GM20431 (cell line): ENCODE measurements at regions not wholly inside any gene's neighbourhood (a gene's known extent, or its start where the extent isn't known, plus 50 kb on each side); places are given as distances from the start of the nearest gene placed in this dataset.
"Not testable (repeated sequence)": the region's sequence is repeated elsewhere in the genome, so short reads cannot be mapped to it uniquely, and the experiment has no call there.

ENCODE experiments used
- in situ Hi-C: fragments of 300-500 bp; cut with MseI, MboI; formaldehyde crosslinking; loops from one replicate; pipeline ENCODE4 v1.15.0; 2020; ENCODE audit warnings: low sequenced_read_pairs; ENCODE audit not compliant: unreplicated experiment

DNA sequence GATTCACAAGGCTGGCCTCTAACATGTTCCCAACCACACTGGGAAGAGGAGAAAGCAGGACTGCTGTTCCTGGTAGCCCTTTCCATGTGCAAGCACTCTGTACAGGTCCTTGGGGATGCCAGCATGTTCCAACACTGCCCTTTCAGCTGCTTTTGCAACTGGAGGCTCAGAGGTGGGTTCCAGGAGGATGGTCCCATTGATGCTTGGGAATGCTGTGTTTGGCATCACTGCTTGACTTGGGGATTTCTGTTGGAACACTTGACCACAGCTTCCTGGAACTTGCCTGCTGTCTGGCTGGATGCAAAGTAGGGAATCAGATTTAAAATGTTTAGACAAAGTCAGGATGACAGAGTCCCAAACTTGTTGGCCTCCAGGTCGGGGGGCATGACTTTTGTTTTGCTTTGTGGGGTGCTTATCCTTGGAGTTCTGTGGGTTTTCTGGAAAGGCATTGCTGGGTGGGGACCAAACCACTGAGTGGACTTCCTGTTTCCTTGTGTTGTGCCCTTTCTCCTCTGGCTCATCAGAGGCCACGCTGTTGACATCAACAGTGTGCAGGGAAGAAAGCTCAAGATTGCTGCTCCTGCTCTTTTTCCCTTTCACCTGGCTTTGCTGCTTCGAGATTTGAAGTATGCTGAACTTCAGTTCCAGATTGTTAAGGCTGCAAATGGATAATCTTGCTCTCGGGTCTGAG lies 148.5 kb upstream of the RPS23 start:
- in situ Hi-C loops = no loop called here

DNA sequence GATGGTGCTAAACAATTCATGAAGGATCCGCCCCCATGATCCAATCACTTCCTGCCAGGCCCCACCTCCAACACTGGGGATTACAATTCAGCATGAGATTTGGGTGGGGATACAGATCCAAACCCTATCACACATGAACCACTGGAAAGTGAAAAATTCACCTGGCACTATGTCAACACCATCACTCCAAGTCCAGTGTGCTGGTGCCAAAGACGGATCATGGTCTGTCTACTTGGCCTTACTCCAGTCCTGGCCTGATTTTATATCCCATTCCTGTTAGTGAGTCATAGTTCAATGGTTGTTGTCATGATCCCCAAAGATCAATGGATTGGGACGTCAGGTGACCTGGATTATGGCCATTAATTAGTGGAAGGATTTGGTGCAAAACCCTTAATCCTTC lies 147.4 kb upstream of the RPS23 start:
- in situ Hi-C loops = no loop called here

DNA sequence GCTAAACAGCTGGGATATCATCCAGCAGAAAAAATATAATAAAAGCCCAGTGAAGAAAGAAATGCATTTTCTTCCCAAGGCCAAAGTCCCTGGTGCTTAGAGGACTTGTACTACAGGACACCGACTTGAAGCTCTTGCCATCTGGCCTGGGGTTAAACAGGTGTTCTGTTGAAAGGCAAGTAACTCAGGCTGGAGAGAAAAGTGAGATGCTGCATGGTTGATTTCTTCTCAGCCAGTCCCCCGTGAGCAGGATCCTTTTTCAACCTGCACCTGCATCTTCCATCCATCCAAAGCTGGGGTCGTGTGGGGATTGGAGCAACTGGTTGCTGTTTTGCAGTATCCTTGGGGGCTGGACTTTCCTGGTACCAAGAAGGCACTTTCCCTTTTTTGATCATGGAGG lies 146.1 kb upstream of the RPS23 start:
- in situ Hi-C loops = no loop called here

DNA sequence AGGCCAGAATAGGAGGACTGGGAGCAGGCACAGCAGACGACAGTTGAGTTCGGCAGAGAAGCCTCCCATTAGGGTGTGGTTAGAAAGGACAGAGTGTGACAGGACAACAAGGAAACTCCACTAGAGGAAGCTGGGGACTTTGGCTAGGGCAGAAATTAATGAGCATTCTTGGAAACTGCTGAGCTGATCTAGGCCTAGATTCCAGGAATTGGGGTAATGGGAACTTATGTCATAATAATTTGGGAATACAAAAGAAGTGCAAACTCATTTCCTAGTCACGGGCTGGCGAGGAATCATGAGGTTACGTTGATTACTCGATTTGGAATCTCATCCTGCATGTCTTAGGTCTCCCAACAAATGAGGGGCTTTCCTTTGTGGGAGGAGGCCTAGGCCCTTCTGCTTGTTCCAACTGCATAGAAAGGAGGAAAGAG lies 144.6 kb upstream of the RPS23 start:
- in situ Hi-C loops = no loop called here

DNA sequence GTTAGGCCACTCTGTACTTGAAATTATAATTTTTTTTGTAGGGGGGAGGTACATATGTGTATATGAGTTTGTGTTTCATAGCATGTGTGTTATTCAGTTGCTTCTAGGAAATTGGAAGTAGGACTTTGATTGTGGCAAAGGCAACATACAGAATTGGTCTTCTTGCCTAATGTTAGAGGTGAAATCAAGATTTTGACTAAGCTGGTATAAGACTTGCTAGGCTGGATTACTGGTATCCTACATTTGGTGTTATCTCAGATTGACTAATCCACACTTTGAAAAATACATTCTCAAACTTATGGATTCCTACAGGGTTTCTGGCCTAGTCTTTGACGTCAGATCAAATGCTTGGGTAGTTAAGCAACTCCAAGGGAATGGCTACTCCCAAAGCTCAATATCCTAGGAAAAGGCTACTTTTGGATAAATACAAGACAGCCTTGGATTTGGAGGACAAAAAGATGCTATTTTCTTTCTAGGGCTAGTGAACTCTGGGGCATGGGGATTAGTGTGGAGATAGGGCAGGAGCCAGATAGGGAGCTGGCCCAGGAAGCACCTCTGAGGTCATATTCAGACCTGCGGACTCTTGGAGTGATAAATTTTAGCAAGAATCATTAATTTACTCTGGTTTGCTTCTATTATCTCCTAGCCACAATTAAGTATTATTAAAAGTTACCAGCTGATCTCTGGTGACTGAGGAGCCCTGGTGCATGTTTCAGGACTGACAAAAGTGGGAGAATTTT lies 144.0 kb upstream of the RPS23 start:
- in situ Hi-C loops = no loop called here

DNA sequence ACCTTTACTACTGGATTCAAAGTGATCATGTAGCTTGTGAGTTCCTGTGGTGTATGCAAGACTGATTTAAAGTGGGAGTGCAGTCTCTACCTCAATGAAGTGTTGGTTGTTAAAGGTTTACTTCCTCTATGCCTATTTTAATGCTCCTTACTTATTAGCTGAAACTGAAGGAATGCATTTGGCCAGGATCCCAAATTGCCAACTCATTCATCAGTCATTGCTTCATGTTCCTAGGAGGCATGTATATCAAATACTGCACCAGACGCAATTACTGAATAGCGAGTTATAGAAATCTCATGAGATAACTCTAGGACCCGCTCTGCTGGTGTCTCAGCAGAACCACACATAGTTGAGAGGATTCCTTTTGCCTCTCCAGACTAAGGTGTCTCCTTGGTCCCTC lies 143.0 kb upstream of the RPS23 start:
- in situ Hi-C loops = no loop called here

DNA sequence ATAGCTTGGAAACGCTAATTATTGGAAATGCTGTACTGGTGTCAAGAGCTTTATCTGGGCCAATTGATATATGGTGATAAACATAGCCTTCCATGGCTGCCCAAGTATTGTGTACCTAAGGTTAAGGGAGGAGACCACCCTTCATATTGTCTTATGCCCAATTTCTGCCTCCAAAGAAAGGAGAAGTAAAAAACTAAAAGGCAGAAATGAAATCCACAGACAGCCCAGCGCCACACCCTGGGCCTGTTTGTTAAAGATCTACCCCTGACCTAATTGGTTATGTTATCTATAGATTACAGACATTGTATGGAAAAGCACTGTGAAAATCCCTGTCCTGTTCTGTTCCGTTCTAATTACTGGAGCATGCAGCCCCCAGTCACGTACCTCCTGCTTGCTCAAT lies 142.4 kb upstream of the RPS23 start:
- in situ Hi-C loops = not testable (repeated sequence)

DNA sequence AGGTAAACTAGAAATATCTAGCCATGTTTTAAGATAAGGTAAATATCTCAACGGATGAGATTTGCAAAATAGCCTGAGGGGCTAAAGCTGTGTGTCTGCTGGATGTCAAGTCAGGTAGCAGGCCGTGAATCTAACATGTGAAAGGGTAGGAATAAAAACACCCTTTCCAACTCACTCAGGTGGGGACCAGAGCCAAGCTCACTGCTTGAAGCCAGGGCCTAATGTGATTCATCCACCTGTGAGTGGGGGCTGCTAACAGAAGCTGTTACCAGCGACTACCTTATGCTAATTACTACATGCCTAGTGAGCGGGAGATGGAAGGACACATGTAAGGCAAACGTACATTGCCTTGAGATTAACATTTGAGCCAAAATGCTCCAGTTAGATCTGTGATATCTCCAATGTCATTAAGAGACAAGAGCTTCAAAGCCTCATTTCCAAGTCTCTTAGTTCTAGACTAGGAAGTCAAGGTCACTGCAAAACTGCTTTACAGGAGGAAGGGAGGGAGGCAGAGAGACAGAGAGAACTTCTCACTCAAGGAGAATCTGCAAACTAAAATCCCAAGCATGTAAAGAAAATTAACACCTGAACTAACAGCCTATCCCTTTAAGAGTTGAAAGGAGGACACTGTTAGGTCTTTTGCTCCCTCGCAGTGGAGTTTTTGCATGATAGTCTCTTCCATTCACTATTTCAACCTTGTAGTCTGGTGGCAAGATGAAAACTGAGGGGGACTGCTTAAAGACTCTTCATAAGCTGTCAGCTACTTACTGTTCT lies 141.6 kb upstream of the RPS23 start:
- in situ Hi-C loops = no loop called here

DNA sequence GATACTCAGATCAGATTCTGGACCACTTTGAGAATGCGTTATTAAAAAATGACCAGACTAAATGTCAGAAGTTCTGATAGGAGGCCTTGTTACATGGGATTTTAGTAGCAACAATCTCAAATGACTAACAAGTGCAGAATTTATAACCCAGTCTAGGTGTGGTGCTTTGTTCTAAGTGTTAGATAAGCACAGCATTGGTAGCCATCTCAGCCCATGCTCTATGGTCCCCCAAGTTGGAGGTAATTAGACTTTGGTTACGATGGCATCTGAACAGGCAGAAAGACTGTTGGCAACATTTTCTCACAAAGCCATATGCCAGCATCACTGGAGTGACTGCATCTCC lies 140.4 kb upstream of the RPS23 start:
- in situ Hi-C loops = no loop called here

DNA sequence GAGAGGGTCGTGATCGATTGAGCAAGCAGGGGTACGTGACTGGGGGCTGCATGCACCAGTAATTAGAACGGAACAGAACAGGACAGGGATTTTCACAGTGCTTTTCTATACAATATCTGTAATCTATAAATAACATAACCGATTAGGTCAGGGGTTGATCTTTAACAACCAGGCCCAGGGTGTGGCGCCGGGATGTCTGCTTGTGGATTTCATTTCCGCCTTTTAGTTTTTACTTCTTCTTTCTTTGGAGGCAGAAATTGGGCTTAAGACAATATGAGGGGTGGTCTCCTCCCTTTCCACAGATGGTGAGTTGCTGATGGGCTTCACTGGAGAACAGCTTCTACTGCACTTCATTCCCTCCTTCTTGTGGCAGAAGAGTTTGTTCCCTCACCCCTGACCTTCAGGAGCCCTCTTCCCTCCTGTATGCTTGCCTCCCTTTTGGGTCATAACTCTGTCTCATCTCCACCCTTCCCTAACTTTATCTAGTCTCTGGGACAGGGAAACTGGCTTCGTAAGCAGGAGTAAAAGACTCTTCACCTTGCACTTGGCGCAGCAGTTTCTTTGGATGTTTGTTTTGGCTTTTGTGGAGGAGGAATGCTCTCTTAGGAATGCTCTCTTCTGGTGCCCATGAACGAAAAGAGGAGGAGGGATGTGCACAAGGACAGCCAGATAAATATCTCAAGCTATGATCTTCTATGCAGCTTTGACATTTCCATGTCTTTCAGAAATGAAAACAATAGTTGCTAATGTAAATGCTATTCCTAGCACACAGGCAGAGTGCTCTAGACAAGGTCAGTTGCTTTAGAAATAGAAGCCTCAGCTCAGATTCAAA lies 139.8 kb upstream of the RPS23 start:
- in situ Hi-C loops = no loop called here

DNA sequence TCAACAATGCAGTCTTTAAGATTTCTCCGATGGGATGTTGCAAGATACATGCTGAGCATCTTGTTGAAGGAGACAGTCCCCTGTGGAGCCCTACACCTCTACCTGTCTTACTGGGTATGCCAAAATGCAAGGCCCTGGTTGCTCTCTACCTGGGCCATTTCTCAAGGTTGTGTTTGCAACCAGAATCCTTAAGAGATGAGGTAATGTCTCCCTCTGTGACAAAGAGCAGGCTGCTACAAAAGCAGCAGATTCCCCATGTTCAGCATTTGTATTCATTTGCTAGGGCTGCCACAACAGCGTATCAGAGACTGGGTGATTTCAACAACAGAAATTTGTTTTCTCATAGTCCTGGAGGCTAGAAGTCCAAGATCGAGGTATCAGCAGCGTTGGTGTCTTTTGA lies 138.4 kb upstream of the RPS23 start:
- in situ Hi-C loops = no loop called here

DNA sequence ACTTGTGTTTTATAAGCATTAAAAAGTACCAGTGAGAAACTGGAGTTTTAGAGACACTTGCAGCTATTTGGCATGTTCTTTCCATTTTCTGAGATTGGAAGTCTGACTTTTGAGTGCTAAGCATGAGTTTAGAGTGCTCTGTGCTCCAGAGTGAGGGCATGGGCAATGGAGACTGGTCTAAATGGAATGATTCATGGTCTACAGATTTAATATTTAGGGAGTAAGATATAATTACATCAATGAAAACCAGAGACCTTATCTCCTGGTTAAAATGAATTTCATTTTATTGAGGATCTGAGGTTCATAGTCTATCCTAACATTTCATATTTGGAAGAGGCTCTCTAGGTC lies 135.9 kb upstream of the RPS23 start:
- in situ Hi-C loops = no loop called here

DNA sequence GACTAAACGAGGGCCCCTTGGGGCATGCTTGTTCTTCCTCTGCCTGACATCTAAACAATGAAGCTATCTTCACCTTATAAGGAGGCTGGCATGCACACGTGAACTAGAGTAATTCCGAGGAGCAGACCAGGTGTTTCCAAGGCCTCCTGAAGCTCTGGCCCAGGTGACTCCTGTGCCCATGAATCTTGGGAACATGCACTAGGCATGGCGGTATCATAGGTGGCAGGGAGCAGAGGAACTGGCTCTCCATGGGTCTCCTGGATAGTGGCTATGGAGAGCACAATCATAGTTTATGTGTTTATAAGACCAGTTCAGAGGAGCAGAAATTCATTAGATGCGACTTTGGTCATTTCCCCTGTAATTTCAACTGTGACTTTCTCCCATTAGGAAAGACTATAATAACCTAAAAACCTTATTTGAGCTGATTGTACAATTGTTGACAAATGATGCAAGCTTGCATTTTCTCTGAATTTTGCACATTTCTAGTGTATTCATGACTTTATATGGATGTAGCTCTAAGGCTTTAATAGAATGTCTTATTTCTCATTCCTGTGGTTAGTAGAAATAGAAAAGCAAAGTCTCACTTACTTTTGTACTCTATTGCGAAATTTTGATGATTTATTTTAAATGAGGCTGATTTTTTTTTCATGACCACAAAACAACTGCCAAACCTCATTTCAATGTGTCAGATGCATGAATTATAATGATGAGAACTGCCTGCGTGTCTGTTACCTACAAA lies 135.3 kb upstream of the RPS23 start:
- in situ Hi-C loops = no loop called here

DNA sequence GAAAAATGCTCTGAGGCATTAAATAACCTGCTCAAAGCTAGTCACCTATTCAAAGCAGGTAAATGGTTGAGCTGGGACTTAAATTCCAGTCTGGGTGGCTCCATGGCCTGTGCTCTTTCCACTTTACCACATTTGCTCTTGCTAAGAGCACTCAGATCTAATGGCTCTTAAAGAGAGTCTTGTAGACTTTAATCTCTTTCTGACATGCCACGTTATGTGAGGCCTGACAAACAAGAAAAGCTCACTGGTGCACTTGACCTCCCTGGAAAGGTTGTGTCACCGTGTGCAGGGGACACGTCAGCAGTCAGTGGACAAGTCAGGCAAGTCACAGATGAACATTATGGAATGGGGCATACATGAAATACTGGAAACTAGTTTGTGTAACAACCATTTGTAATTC lies 129.9 kb upstream of the RPS23 start:
- in situ Hi-C loops = no loop called here

DNA sequence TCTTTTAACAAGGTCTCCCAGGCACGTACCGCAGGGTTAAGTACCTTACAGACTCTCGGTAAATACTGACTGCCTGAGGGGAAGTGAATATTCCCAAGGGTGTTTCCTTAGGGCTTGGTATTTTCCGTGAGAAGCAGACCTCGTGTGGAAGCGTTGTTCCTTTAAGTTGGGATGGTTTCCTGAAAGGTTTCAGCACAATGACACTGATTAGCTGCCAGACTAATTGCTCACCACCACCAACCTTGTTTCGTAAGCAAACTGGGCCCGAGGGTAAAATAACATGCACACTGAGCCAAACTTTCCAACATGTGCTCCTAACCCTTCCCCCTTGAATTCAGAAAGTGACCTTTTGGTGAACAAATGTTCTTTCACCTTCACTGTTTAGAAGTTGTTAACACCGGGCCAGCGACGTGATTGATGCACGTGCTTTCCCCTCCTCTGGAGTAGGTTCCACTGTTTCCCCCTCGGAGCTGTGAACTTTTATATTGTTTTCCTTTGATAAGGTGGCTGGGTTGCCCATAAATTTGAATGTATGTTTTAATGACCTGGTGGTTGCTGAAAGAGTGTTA lies 128.1 kb upstream of the RPS23 start:
- in situ Hi-C loops = no loop called here

DNA sequence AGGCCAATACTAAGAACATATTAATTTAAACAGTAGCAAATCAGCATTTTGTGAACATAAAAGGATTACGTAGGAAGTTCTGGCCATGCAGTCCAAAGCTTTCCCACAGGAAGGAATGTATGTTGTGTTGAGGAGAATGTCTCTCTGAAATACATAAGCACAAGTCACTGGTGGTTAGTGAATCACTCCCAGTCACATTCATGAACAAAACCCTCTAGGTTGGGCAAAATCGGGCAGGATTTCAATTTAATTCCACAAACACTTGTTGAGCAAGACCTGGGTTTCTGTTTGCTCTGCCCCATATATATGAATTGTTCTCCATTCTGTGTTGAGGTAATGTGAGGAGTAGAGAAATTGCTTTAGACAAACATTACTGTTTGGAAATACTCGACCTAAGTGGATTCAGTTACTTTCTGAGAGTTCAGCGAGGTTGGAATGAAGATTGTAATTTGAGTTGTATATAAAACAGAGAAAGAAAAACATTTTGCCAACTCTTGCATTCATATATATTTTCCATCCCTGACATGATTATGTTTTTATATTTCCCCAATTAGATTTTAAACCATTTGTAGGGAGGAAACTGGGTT lies 127.6 kb upstream of the RPS23 start:
- in situ Hi-C loops = no loop called here

DNA sequence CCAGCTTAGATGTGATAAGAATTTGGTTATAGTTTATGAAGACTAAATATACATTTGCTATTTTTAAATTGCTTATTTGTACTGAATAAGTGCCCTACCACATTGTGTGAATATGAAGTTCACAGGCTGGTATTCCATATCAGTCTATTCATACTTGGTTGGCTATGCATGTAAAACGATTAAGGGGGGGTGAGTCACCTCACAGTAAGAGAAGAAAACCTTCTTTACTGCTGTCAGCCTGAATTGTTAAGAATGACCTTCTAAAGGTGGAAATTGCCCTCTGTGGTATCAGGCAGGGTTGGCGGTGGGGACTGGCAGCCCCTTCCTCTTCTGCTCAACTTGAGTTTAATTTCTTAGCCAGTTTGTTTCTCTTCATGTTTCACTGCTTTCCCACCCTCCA lies 127.0 kb upstream of the RPS23 start:
- in situ Hi-C loops = no loop called here

DNA sequence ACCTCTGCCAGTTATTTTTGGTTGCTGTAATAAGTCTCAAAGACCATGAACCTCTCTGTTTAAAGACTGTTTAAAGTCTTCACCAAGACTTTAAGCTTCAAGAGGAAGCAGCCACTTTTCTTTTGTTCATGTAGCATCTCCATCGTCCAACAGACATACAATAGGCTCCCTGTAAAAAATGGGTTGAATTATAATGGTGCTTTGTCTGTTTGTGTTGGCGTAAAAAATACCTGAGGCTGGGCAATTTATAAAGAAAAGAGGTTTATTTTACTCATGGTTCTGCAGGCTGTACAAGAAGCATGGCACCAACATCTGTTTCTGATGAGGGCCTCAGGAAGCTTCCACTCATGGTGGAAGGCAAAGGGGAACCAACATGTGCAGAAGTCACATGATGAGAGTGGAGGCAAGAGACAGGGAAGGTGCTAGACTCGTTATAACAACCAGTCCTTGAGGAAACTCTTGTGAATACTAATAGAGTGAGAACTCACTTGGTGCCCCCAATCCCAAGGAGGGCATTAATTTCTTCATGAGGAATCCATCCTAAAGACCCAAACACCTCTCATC lies 126.3 kb upstream of the RPS23 start:
- in situ Hi-C loops = no loop called here

DNA sequence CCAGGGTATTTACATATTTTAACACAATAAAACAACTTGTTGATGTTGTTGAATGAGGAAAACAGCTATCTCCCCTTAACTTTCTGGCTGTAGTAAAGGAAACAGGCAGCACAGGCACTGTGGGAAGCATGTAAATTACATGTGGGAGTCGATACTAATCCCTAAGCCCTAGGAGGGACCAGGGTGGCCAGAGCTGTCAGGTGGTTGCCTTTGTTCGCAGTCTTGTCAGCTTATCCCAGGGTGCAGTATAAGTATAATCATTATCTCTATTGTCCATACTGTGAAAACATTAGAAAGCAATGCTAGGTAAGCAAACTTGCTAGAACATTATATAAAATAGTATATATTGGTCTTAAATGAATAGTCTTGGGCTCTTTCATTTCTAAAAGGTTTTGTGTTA lies 125.6 kb upstream of the RPS23 start:
- in situ Hi-C loops = no loop called here
